Gastrocnemius medialis (tissue), 4 donors: ENCODE measurements at regions not wholly inside any gene's neighbourhood (a gene's known extent, or its start where the extent isn't known, plus 50 kb on each side); places are given as distances from the start of the nearest gene placed in this dataset.
A peak's percentile ranks its signal among the peaks of the same experiment; 100 is the strongest.

ENCODE experiments used
- ATAC-seq, 2 donors: fragments of 150-250 bp; one replicate each; pipeline ENCODE4 v1.9.1; 2016
- DNase-seq, 2 donors: peaks; one replicate each; pipeline ENCODE4 v3.0.0-alpha.2; 2019
- H3K27ac ChIP-seq, 4 donors: fragments of 200-600 bp; sonication (generic); 1 replicate in 1 of 4; 2 replicates in 3 of 4; pipeline ENCODE4 v1.5.1; 2016 to 2018; ENCODE audit warnings: mild to moderate bottlenecking in 2 of 4, moderate library complexity in 1 of 4
- H3K27me3 ChIP-seq, 3 donors: fragments of 200-600 bp; sonication (generic) in 2 of 3; 1 replicate in 1 of 3; 2 replicates in 2 of 3; pipeline versions ENCODE4 v1.5.1 to v1.6.0; 2016 to 2019; ENCODE audit warnings: mild to moderate bottlenecking in 1 of 3, moderate library complexity in 1 of 3
- H3K36me3 ChIP-seq, 2 donors: fragments of 200-600 bp; sonication (generic) in 1 of 2; one replicate each; pipeline ENCODE4 v1.5.1; 2017 to 2018
- H3K4me1 ChIP-seq, 2 donors: fragments of 200-600 bp; sonication (generic) in 1 of 2; one replicate each; pipeline ENCODE4 v1.5.1; 2016 to 2017; ENCODE audit warnings: mild to moderate bottlenecking in 2 of 2
- H3K4me3 ChIP-seq, 4 donors: fragments of 200-600 bp; sonication (generic) in 3 of 4; 1 replicate in 1 of 4; 2 replicates in 3 of 4; pipeline ENCODE4 v1.5.1; 2016 to 2019; ENCODE audit warnings: mild to moderate bottlenecking in 2 of 4
- H3K9me3 ChIP-seq, 3 donors: fragments of 200-600 bp; sonication (generic) in 2 of 3; 1 replicate in 1 of 3; 2 replicates in 2 of 3; pipeline ENCODE4 v1.5.1; 2016 to 2019
- CTCF ChIP-seq, 5 experiments: fragments of 450-650 bp in 3 of 5; fragments of 200-600 bp in 2 of 5; sonication (generic) in 2 of 5; IDR thresholded peaks in 4 of 5; conservative IDR thresholded peaks in 1 of 5; 1 replicate in 4 of 5; 2 replicates in 1 of 5; pipeline ENCODE4 v1.5.1; 2016 to 2019; ENCODE audit warnings: antibody characterized with exemption in 5 of 5, mild to moderate bottlenecking in 3 of 5, moderate library complexity in 3 of 5
- POLR2A ChIP-seq, 2 donors: fragments of 450-650 bp; IDR thresholded peaks; one replicate each; pipeline ENCODE4 v1.6.1; 2017; ENCODE audit warnings: antibody characterized with exemption in 2 of 2, mild to moderate bottlenecking in 2 of 2, moderate library complexity in 2 of 2
- in situ Hi-C, 4 donors: fragments of 200-750 bp; cut with MboI; loops; one replicate each; pipeline versions ENCODE4 v1.15.0 to v1.8.0; 2017; ENCODE audit warnings: low sequenced_read_pairs in 4 of 4
- intact Hi-C: fragments of 100-400 bp; cut with DNase I; formaldehyde crosslinking; loops from one replicate; pipeline ENCODE4 v1.15.1; 2023; ENCODE audit warnings: low total_unique reads

- Histone ChIP-seq H3K4me1 (peaks cover 0 to 1% of the 10 kb centered on the region in 2 donors), H3K4me3 (no peak overlapping the region), H3K9me3 (no peaks in the 10 kb centered on the region), H3K36me3 (no peaks in the 10 kb centered on the region), H3K27ac (no peak overlapping the region), H3K27me3 (peaks cover 0 to 1% (median 0%) of the 10 kb centered on the region in 3 donors)
- intact Hi-C loops, result loop anchor here (10.0 kb wide), 1 partner anchor 103 kb away; no protein-coding TSS in a partner anchor
- ATAC-seq (peak in 1 of 2 donors; percentile 14), DNase-seq (no peak)
- TF ChIP-seq POLR2A (IDR thresholded peaks at IDR 0.05), result no peak
- no peak for TF ChIP-seq CTCF (IDR thresholded peaks at IDR 0.05 in 4 of 5, conservative IDR thresholded peaks at IDR 0.05 in 1 of 5)
- in situ Hi-C loops, result loop anchor here in 2 of 4 donors (10.0 to 25.0 kb wide), 3 partner anchors 496 to 896 kb away; partner anchors contain the start of genes RNU6-1 (in 1 of the 2) and SKOR1 (in 1 of the 2)
These were observed 123.6 kb upstream of the SMAD3 start for GRCh38 chr15:66941791-66942190.

GRCh38 chr15:66942649-66943390, 122.6 kb upstream of the SMAD3 start:
- Histone ChIP-seq H3K36me3 (no peaks in the 10 kb centered on the region), H3K4me3 (no peak overlapping the region), H3K27me3 (no peaks in the 10 kb centered on the region), H3K4me1 (no peaks in the 10 kb centered on the region), H3K27ac (no peak overlapping the region), H3K9me3 (no peaks in the 10 kb centered on the region)
- in situ Hi-C loops (loop anchor here in 2 of 4 donors (10.0 to 25.0 kb wide), 3 partner anchors 494 to 894 kb away; partner anchors contain the start of genes RNU6-1 (in 1 of the 2) and SKOR1 (in 1 of the 2)), intact Hi-C loops (loop anchor here (10.0 kb wide), 1 partner anchor 102 kb away; no protein-coding TSS in a partner anchor)
- ATAC-seq, result no peak
- DNase-seq, result no peak
- no peak for TF ChIP-seq CTCF (IDR thresholded peaks at IDR 0.05 in 4 of 5, conservative IDR thresholded peaks at IDR 0.05 in 1 of 5)
- TF ChIP-seq POLR2A (IDR thresholded peaks at IDR 0.05), result no peak

GRCh38 chr15:66943456-66944095, 121.8 kb upstream of the SMAD3 start:
- no peak for DNase-seq
- in situ Hi-C loops, result loop anchor here in 2 of 4 donors (10.0 to 25.0 kb wide), 3 partner anchors 494 to 894 kb away; partner anchors contain the start of genes RNU6-1 (in 1 of the 2) and SKOR1 (in 1 of the 2)
- Histone ChIP-seq H3K4me1 (no peaks in the 10 kb centered on the region), H3K4me3 (no peak overlapping the region), H3K27me3 (no peaks in the 10 kb centered on the region), H3K27ac (no peak overlapping the region), H3K9me3 (no peaks in the 10 kb centered on the region), H3K36me3 (no peaks in the 10 kb centered on the region)
- intact Hi-C loops, result loop anchor here (10.0 kb wide), 1 partner anchor 101 kb away; no protein-coding TSS in a partner anchor
- TF ChIP-seq POLR2A (IDR thresholded peaks at IDR 0.05) (no peak), CTCF (IDR thresholded peaks at IDR 0.05 in 4 of 5, conservative IDR thresholded peaks at IDR 0.05 in 1 of 5) (no peak)
- ATAC-seq, result no peak

- Histone ChIP-seq H3K27me3 (no peaks in the 10 kb centered on the region), H3K4me1 (no peaks in the 10 kb centered on the region), H3K9me3 (no peaks in the 10 kb centered on the region), H3K4me3 (no peak overlapping the region), H3K36me3 (no peaks in the 10 kb centered on the region), H3K27ac (no peak overlapping the region)
- ATAC-seq (no peak), DNase-seq (no peak)
- in situ Hi-C loops, result loop anchor here in 2 of 4 donors (10.0 to 25.0 kb wide), 3 partner anchors 493 to 893 kb away; partner anchors contain the start of genes RNU6-1 (in 1 of the 2) and SKOR1 (in 1 of the 2)
- intact Hi-C loops, result loop anchor here (10.0 kb wide), 1 partner anchor 101 kb away; no protein-coding TSS in a partner anchor
- no peak for TF ChIP-seq CTCF (IDR thresholded peaks at IDR 0.05 in 4 of 5, conservative IDR thresholded peaks at IDR 0.05 in 1 of 5)
- TF ChIP-seq POLR2A (IDR thresholded peaks at IDR 0.05), result no peak
These were observed 121.3 kb upstream of the SMAD3 start for GRCh38 chr15:66944121-66944520.
